Hepatocyte (in vitro differentiated cells): ENCODE measurements at regions not wholly inside any gene's neighbourhood (a gene's known extent, or its start where the extent isn't known, plus 50 kb on each side); places are given as distances from the start of the nearest gene placed in this dataset.

Experiments used
- DNase-seq: peaks from one replicate; pipeline ENCODE4 v3.0.0-alpha.2; 2016; ENCODE audit warnings: low spot score
- H2AFZ ChIP-seq: fragments of 200-600 bp; sonication (generic); 2 replicates; pipeline ENCODE4 v1.6.0; 2016; ENCODE audit warnings: antibody characterized with exemption, mild to moderate bottlenecking
- H3K27ac ChIP-seq: fragments of 200-600 bp; sonication (generic); 2 replicates; pipeline ENCODE4 v1.5.1; 2016; ENCODE audit warnings: mild to moderate bottlenecking
- H3K27me3 ChIP-seq: fragments of 200-600 bp; sonication (generic); 2 replicates; pipeline ENCODE4 v1.6.1; 2016
- H3K36me3 ChIP-seq: fragments of 200-600 bp; sonication (generic); replicated peaks from 2 replicates; pipeline ENCODE4 v1.5.1; 2016; ENCODE audit warnings: low read depth; ENCODE audit not compliant: insufficient read depth
- H3K4me1 ChIP-seq: fragments of 200-600 bp; sonication (generic); 2 replicates; pipeline ENCODE4 v1.5.1; 2016; ENCODE audit warnings: mild to moderate bottlenecking, moderate library complexity; ENCODE audit not compliant: insufficient read depth
- H3K4me2 ChIP-seq: fragments of 200-600 bp; sonication (generic); 2 replicates; pipeline ENCODE4 v1.6.0; 2016
- H3K4me3 ChIP-seq: fragments of 200-600 bp; sonication (generic); 2 replicates; pipeline ENCODE4 v1.5.1; 2016; ENCODE audit warnings: mild to moderate bottlenecking
- H3K79me2 ChIP-seq: fragments of 200-600 bp; sonication (generic); 2 replicates; pipeline ENCODE4 v1.6.0; 2017; ENCODE audit warnings: mild to moderate bottlenecking
- H3K9me2 ChIP-seq: fragments of 200-600 bp; sonication (generic); replicated peaks from 2 replicates; pipeline ENCODE4 v1.6.0; 2017; ENCODE audit warnings: mild to moderate bottlenecking; ENCODE audit not compliant: insufficient read depth
- H3K9me3 ChIP-seq: fragments of 200-600 bp; sonication (generic); 2 replicates; pipeline ENCODE4 v1.5.1; 2016; ENCODE audit warnings: low read depth, mild to moderate bottlenecking
- H4K20me1 ChIP-seq: fragments of 200-600 bp; sonication (generic); 2 replicates; pipeline ENCODE4 v1.6.0; 2016; ENCODE audit warnings: mild to moderate bottlenecking; ENCODE audit not compliant: insufficient read depth, poor library complexity, severe bottlenecking
- CTCF ChIP-seq: fragments of 200-600 bp; sonication (generic); IDR thresholded peaks from 2 replicates; pipeline ENCODE4 v1.5.1; 2016; ENCODE audit warnings: antibody characterized with exemption, mild to moderate bottlenecking; ENCODE audit not compliant: poor library complexity
- EZH2 ChIP-seq: fragments of 200-600 bp; sonication (generic); IDR thresholded peaks from 2 replicates; pipeline ENCODE4 v1.6.1; 2016; ENCODE audit warnings: antibody characterized with exemption, mild to moderate bottlenecking, borderline replicate concordance
- EZH2phosphoT487 ChIP-seq: fragments of 200-600 bp; sonication (generic); IDR thresholded peaks from one replicate; pipeline ENCODE4 v1.6.1; 2018; ENCODE audit warnings: antibody characterized with exemption, mild to moderate bottlenecking, low read depth, moderate library complexity; ENCODE audit not compliant: unreplicated experiment, severe bottlenecking
- WGBS: methylation state at CpG from one replicate; pipeline ENCODE4 v1.1.6; 2016; ENCODE audit warnings: low lambda C conversion rate; ENCODE audit errors: missing lambda C conversion rate; 5-methylcytosine and 5-hydroxymethylcytosine counted together

- Histone ChIP-seq H3K27me3 (no peaks in the 10 kb centered on the region), H3K4me1 (peaks cover 3% of the 10 kb centered on the region), H3K36me3 (no peaks in the 10 kb centered on the region), H3K4me3 (no peak overlapping the region), H4K20me1 (no peaks in the 10 kb centered on the region), H3K9me2 (no peaks in the 10 kb centered on the region), H3K79me2 (no peaks in the 10 kb centered on the region), H3K9me3 (no peaks in the 10 kb centered on the region), H3K27ac (no peak overlapping the region), H3K4me2 (no peak overlapping the region), H2AFZ (no peak overlapping the region)
- TF ChIP-seq CTCF, result no peak
- TF ChIP-seq EZH2phosphoT487, result no peak
- 96% methylated on average over 4 of the region's 4 CpGs for WGBS
- DNase-seq, result no peak
Observed at GRCh38 chr11:128116447-128116846, 470.9 kb downstream of the ETS1 start.

DNA sequence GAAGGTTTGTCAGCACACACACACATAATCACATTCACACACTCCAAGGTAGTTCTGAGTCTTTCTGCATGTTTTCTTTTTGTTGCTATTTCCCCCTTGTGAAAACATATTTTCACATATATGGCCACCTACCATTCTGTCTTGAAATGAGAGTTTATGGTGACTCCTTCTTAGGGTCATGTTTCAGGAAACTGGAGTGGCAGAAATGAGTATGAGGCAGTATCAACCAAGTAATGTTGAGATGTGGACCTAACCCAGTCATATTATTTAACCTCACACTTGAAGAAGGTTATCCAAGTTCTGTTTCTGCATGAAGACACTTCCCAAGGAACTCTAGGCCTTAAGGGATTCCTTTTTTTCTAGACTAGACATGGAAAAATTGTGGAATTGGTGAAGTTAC is 481.4 kb downstream of the ETS1 start:
- no peaks in the 10 kb centered on the region for H3K9me2 ChIP-seq
- no peak overlapping the region for H3K4me3 ChIP-seq
- H3K27me3 ChIP-seq, result no peaks in the 10 kb centered on the region
- no peaks in the 10 kb centered on the region for H3K4me1 ChIP-seq
- no peaks in the 10 kb centered on the region for H3K36me3 ChIP-seq
- H3K79me2 ChIP-seq, result no peaks in the 10 kb centered on the region
- TF ChIP-seq EZH2, result no peak
- TF ChIP-seq EZH2phosphoT487, result no peak
- no peak for TF ChIP-seq CTCF
- H3K27ac ChIP-seq, result no peak overlapping the region
- DNase-seq, result no peak
- H3K9me3 ChIP-seq, result no peaks in the 10 kb centered on the region
- no peak overlapping the region for H3K4me2 ChIP-seq
- H4K20me1 ChIP-seq, result no peaks in the 10 kb centered on the region
- no peak overlapping the region for H2AFZ ChIP-seq

DNA sequence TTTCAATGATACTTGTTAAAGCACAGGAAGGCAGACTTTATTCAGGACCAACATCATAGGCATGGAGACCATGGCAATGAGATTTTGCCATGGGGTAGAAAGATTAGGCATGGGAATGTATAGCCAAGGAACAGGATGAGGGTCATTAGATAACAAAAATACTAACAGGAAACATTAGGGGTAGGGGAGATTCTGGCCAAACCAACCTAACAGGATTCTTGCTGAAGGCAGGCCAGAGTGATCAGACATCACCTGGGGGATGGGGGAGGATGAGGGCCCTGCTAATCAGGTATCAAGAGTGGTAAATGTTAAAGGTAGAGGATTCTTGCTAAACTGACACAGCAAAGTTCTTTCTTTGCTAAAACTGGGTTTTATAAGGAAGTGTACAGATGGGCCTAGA is 481.8 kb downstream of the ETS1 start:
- Histone ChIP-seq H3K4me1 (no peaks in the 10 kb centered on the region), H3K79me2 (no peaks in the 10 kb centered on the region), H3K4me2 (no peak overlapping the region), H3K27me3 (no peaks in the 10 kb centered on the region), H3K36me3 (no peaks in the 10 kb centered on the region), H2AFZ (no peak overlapping the region), H3K27ac (no peak overlapping the region), H3K4me3 (no peak overlapping the region), H4K20me1 (no peaks in the 10 kb centered on the region), H3K9me2 (no peaks in the 10 kb centered on the region), H3K9me3 (no peaks in the 10 kb centered on the region)
- TF ChIP-seq EZH2 (no peak), EZH2phosphoT487 (no peak), CTCF (no peak)
- DNase-seq, result no peak

DNA sequence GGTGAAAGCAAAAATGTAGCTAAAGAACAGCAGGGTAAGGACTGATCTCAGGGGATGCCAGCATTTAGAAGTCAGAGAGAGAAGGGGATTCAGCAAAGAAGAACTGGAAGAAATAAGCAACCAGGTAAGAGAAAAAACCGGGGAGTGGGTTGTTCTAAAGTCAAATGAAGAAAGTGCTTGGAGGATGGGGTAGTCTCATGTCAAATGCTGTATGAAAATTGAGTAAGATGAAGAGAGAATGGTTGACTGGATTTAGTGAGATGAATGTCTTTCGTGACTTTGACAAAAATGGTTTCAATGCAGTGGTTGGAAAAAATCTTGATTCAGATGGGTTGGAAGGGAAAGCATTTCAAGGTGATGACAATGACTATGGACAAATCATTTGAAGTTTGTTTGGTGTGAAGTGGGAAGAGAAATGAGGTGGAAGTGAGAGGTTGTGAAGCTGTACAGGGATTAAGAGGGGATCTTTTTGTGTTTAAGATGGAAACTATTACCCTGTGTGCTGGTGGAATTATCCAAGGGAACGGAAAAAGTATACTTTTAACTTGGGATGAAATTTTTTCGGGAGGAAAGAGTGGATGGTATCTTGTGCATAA is 484.0 kb downstream of the ETS1 start:
- no peaks in the 10 kb centered on the region for H3K79me2 ChIP-seq
- no peak overlapping the region for H3K4me2 ChIP-seq
- no peak overlapping the region for H3K4me3 ChIP-seq
- H3K27ac ChIP-seq, result no peak overlapping the region
- no peaks in the 10 kb centered on the region for H3K9me3 ChIP-seq
- H3K27me3 ChIP-seq, result no peaks in the 10 kb centered on the region
- H3K9me2 ChIP-seq, result no peaks in the 10 kb centered on the region
- no peaks in the 10 kb centered on the region for H3K4me1 ChIP-seq
- no peaks in the 10 kb centered on the region for H4K20me1 ChIP-seq
- TF ChIP-seq EZH2 (no peak), EZH2phosphoT487 (no peak), CTCF (no peak)
- 89% methylated on average over 4 of the region's 4 CpGs for WGBS
- DNase-seq, result no peak
- H3K36me3 ChIP-seq, result no peaks in the 10 kb centered on the region
- H2AFZ ChIP-seq, result no peak overlapping the region
